Mucosa of rectum (tissue), 2 donors: ENCODE measurements at regions not wholly inside any gene's neighbourhood (a gene's known extent, or its start where the extent isn't known, plus 50 kb on each side); places are given as distances from the start of the nearest gene placed in this dataset.

Experiments used
- H3K27ac ChIP-seq, 2 donors: one replicate each; pipeline ENCODE4 v1.7.0; 2013; ENCODE audit warnings: inconsistent platforms in 2 of 2, low read depth in 2 of 2, low read length in 2 of 2
- H3K27me3 ChIP-seq, 2 donors: one replicate each; pipeline ENCODE4 v1.7.0; 2013; ENCODE audit warnings: low read length in 2 of 2; ENCODE audit not compliant: control insufficient read depth in 2 of 2, insufficient read depth in 2 of 2
- H3K36me3 ChIP-seq, 2 donors: one replicate each; pipeline ENCODE4 v1.7.0; 2013; ENCODE audit warnings: low read length in 2 of 2; ENCODE audit not compliant: control insufficient read depth in 2 of 2, insufficient read depth in 2 of 2
- H3K4me1 ChIP-seq, 2 donors: one replicate each; pipeline ENCODE4 v1.7.0; 2013; ENCODE audit warnings: low read length in 2 of 2, mild to moderate bottlenecking in 1 of 2; ENCODE audit not compliant: control insufficient read depth in 2 of 2, insufficient read depth in 2 of 2
- H3K4me3 ChIP-seq, 2 donors: one replicate each; pipeline ENCODE4 v1.7.0; 2013; ENCODE audit warnings: low read length in 2 of 2
- H3K9ac ChIP-seq, 2 donors: one replicate each; pipeline ENCODE4 v1.7.0; 2013; ENCODE audit warnings: low read length in 2 of 2, low read depth in 1 of 2, mild to moderate bottlenecking in 1 of 2
- H3K9me3 ChIP-seq, 2 donors: one replicate each; pipeline ENCODE4 v1.7.0; 2013; ENCODE audit warnings: low read length in 2 of 2; ENCODE audit not compliant: control insufficient read depth in 2 of 2
- donor health status: healthy.
- donor health status: Normal muscosa, but diverticular disease.

DNA sequence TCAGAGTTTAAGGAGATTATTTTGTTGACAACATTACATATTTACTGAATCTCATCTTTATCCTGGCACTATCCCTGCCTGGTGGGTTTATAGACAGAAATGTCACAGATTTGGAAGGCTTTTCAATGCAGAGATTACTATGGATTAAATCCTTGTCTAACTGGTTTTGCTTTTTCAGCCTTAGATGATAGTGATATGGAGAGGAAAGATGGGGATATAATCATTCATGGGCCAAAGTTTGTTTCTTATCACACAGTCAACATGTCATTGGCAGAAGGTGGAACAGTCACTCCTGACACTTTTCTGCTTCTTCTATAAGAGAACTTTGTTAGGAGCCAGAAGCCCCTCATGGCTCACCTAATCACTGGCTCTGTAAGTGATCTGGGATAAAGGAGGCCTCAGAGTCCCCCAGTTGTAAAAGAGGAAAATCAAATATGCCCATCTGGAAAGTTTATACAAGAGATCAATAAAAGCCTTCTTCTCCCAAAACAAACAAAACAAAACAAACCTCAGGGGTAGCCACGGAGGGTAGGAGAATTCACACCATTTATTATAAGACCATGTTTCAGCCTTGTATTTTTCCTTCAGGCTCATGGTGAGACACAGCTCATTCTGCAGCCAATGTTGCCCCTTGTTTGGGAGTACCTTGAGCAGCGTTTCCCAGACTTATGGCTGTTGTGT lies 101.2 kb downstream of the PCSK1 start:
- Histone ChIP-seq H3K9ac (no peak overlapping the region), H3K4me1 (peaks cover 10 to 21% of the 10 kb centered on the region in 2 donors), H3K27me3 (no peaks in the 10 kb centered on the region), H3K27ac (no peak overlapping the region), H3K36me3 (no peaks in the 10 kb centered on the region), H3K4me3 (no peak overlapping the region), H3K9me3 (no peaks in the 10 kb centered on the region)

GRCh38 chr5:96331210-96331609 lies 101.8 kb downstream of the PCSK1 start:
- Histone ChIP-seq H3K4me3 (no peak overlapping the region), H3K9ac (no peak overlapping the region), H3K27me3 (no peaks in the 10 kb centered on the region), H3K36me3 (no peaks in the 10 kb centered on the region), H3K4me1 (peaks cover 10 to 19% of the 10 kb centered on the region in 2 donors), H3K9me3 (no peaks in the 10 kb centered on the region), H3K27ac (peak overlapping the region in 1 of 2 donors; percentile 9)

DNA sequence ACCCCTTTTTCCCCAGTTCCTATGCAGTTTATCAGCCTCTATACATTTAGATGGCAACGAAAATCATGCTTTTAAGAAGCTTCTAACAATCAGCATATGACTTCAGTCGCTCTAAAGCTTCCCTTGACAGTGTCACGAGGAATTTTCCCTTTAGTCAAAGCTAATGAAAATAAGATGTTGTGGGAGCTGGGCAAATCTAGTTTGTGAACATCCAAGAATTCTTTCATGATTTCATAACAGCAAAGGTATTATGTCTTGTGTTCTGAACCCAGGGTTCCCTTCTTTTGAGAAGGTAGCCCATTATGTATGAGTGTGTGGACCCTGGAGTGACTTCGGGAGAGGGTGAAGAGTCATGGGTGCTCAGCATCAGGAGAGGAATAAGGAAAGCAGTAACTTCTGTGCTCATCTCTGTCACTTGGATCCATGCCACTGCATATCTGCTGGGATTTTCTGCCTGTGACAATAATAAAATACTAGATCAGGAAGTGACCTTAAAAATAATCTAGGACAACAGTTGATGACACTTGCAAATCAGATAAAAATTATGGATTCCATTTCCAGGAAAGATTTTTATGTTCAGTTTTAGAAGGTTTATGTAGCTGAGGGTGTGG lies 102.4 kb downstream of the PCSK1 start:
- Histone ChIP-seq H3K27ac (no peak overlapping the region), H3K36me3 (no peaks in the 10 kb centered on the region), H3K27me3 (no peaks in the 10 kb centered on the region), H3K4me3 (no peak overlapping the region), H3K9ac (no peak overlapping the region), H3K9me3 (no peaks in the 10 kb centered on the region), H3K4me1 (peaks cover 10 to 17% of the 10 kb centered on the region in 2 donors)

GRCh38 chr5:96329886-96330529 lies 103.0 kb downstream of the PCSK1 start:
- Histone ChIP-seq H3K27me3 (no peaks in the 10 kb centered on the region), H3K4me3 (no peak overlapping the region), H3K9ac (no peak overlapping the region), H3K9me3 (no peaks in the 10 kb centered on the region), H3K27ac (no peak overlapping the region), H3K36me3 (no peaks in the 10 kb centered on the region), H3K4me1 (peaks cover 10 to 17% of the 10 kb centered on the region in 2 donors)

DNA sequence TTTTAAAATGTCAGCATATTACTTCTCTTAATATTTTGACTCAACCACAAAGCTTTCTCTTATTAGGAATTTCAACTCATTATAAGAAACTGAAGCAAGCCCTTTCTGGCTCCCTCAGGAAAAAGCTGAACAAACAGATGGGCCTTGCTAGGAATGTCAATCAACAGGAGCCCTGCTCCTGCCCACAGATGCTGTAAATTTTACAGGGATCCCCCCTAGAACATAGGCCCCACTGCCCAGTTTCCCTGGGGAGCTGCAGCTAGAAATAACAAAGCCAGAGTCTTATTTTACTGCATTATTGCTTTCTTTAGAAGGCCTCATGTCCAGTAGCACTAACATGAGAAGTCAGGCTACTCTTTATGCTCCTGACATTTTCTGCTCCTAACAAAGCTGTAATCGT lies 103.8 kb downstream of the PCSK1 start:
- Histone ChIP-seq H3K27ac (no peak overlapping the region), H3K27me3 (no peaks in the 10 kb centered on the region), H3K9ac (no peak overlapping the region), H3K36me3 (no peaks in the 10 kb centered on the region), H3K4me1 (peaks cover 10 to 17% of the 10 kb centered on the region in 2 donors), H3K4me3 (no peak overlapping the region), H3K9me3 (no peaks in the 10 kb centered on the region)

GRCh38 chr5:96327722-96328121 lies 105.3 kb downstream of the PCSK1 start:
- H3K4me1 ChIP-seq, result peaks cover 10 to 16% of the 10 kb centered on the region in 2 donors
- H3K9ac ChIP-seq, result no peak overlapping the region
- H3K4me3 ChIP-seq, result no peak overlapping the region
- no peaks in the 10 kb centered on the region for H3K9me3 ChIP-seq
- no peaks in the 10 kb centered on the region for H3K27me3 ChIP-seq
- H3K36me3 ChIP-seq, result no peaks in the 10 kb centered on the region
- no peak overlapping the region for H3K27ac ChIP-seq

- no peaks in the 10 kb centered on the region for H3K9me3 ChIP-seq
Observed at GRCh38 chr5:96326902-96327301, 106.1 kb downstream of the PCSK1 start.

GRCh38 chr5:96324708-96325107 lies 108.3 kb downstream of the PCSK1 start:
- Histone ChIP-seq H3K4me3 (no peak overlapping the region), H3K36me3 (no peaks in the 10 kb centered on the region), H3K27me3 (no peaks in the 10 kb centered on the region), H3K9ac (no peak overlapping the region), H3K4me1 (peaks cover 0 to 2% of the 10 kb centered on the region in 2 donors), H3K9me3 (no peaks in the 10 kb centered on the region), H3K27ac (no peak overlapping the region)

More at GRCh38 chr5:96326902-96327301, 106.1 kb downstream of the PCSK1 start:
- H3K36me3 ChIP-seq, result no peaks in the 10 kb centered on the region
- H3K9ac ChIP-seq, result no peak overlapping the region
- no peak overlapping the region for H3K27ac ChIP-seq
- no peaks in the 10 kb centered on the region for H3K27me3 ChIP-seq
- H3K4me1 ChIP-seq, result peaks cover 8 to 9% of the 10 kb centered on the region in 2 donors
- no peak overlapping the region for H3K4me3 ChIP-seq

DNA sequence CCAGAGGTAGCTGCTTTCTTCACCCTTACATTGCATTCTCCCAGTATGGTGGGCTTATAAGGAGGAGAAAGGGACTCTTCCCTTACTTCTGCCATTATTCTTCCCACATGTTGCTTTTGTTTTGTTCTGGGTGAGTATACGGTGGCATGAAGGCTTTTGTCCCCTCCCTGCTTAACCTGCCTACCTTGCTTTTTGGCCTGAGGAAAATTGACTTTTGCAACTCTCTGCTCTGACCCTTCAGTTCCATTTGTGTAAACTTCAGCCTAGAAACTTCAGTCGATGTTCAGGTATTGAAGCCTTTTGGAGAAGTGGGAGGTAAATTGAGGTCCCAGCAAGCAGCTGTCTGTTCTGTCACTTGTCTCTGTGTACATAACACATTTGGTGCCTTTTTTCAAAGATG lies 110.2 kb downstream of the PCSK1 start:
- H3K9ac ChIP-seq, result no peak overlapping the region
- H3K9me3 ChIP-seq, result no peaks in the 10 kb centered on the region
- H3K27me3 ChIP-seq, result no peaks in the 10 kb centered on the region

GRCh38 chr5:96322217-96322616 lies 110.8 kb downstream of the PCSK1 start:
- no peaks in the 10 kb centered on the region for H3K9me3 ChIP-seq
- no peak overlapping the region for H3K9ac ChIP-seq
- H3K36me3 ChIP-seq, result no peaks in the 10 kb centered on the region
- H3K4me1 ChIP-seq, result no peaks in the 10 kb centered on the region
- H3K4me3 ChIP-seq, result no peak overlapping the region
- H3K27ac ChIP-seq, result no peak overlapping the region
- H3K27me3 ChIP-seq, result no peaks in the 10 kb centered on the region

More for the DNA sequence above, 110.2 kb downstream of the PCSK1 start:
- Histone ChIP-seq H3K4me3 (no peak overlapping the region), H3K27ac (no peak overlapping the region), H3K4me1 (peaks cover 0 to 2% of the 10 kb centered on the region in 2 donors), H3K36me3 (no peaks in the 10 kb centered on the region)
